Small intestine (tissue), 7 donors: ENCODE measurements at regions not wholly inside any gene's neighbourhood (a gene's known extent, or its start where the extent isn't known, plus 50 kb on each side); places are given as distances from the start of the nearest gene placed in this dataset.

Experiments
- DNase-seq, 2 donors: peaks; one replicate each; pipeline versions ENCODE4 v3.0.0 to v3.0.0-alpha.2; 2013
- FAIRE-seq: peaks from 2 replicates; lab custom pipeline; 2012; peaks lifted over from hg19 to GRCh38; lab: Jason Lieb, UNC
- H3K27ac ChIP-seq, 3 donors: one replicate each; pipeline ENCODE4 v1.5.1; 2013; ENCODE audit warnings: low read length in 2 of 3, mild to moderate bottlenecking in 2 of 3, control low read depth in 1 of 3, inconsistent platforms in 1 of 3, low read depth in 1 of 3, moderate library complexity in 1 of 3
- H3K27me3 ChIP-seq, 3 donors: one replicate each; pipeline ENCODE4 v1.6.1; 2013; ENCODE audit warnings: low read length in 3 of 3, inconsistent platforms in 1 of 3; ENCODE audit not compliant: control insufficient read depth in 3 of 3, insufficient read depth in 3 of 3
- H3K36me3 ChIP-seq, 3 donors: one replicate each; pipeline ENCODE4 v1.6.1; 2013; ENCODE audit warnings: low read length in 3 of 3, inconsistent platforms in 1 of 3, low read depth in 1 of 3, mild to moderate bottlenecking in 1 of 3, moderate library complexity in 1 of 3; ENCODE audit not compliant: control insufficient read depth in 3 of 3, insufficient read depth in 2 of 3
- H3K4me1 ChIP-seq, 3 donors: one replicate each; pipeline ENCODE4 v1.6.1; 2013; ENCODE audit warnings: low read length in 2 of 3, inconsistent platforms in 1 of 3, low read depth in 1 of 3, mild to moderate bottlenecking in 1 of 3, moderate library complexity in 1 of 3; ENCODE audit not compliant: control insufficient read depth in 3 of 3, insufficient read depth in 2 of 3
- H3K4me3 ChIP-seq, 3 donors: one replicate each; pipeline ENCODE4 v1.5.1; 2013; ENCODE audit warnings: low read length in 3 of 3, control low read depth in 1 of 3, inconsistent platforms in 1 of 3, low read depth in 1 of 3, mild to moderate bottlenecking in 1 of 3, moderate library complexity in 1 of 3
- H3K9me3 ChIP-seq, 2 donors: one replicate each; pipeline ENCODE4 v1.6.1; 2013; ENCODE audit warnings: low read depth in 1 of 2, low read length in 1 of 2; ENCODE audit not compliant: control insufficient read depth in 2 of 2, insufficient read depth in 1 of 2
- WGBS, 3 donors: extraction: QIAGEN DNeasy Blood & Tissue Kit; methylation state at CpG; one replicate each; pipeline ENCODE4 v1.1.7; 2013; 5-methylcytosine and 5-hydroxymethylcytosine counted together
- donor health status: healthy with polysubstance abuse.
- donor health status: control.
- donor health status: control.
- donor health status: Bipolar disorder and iron deficiency.
- donor health status: healthy.

DNA sequence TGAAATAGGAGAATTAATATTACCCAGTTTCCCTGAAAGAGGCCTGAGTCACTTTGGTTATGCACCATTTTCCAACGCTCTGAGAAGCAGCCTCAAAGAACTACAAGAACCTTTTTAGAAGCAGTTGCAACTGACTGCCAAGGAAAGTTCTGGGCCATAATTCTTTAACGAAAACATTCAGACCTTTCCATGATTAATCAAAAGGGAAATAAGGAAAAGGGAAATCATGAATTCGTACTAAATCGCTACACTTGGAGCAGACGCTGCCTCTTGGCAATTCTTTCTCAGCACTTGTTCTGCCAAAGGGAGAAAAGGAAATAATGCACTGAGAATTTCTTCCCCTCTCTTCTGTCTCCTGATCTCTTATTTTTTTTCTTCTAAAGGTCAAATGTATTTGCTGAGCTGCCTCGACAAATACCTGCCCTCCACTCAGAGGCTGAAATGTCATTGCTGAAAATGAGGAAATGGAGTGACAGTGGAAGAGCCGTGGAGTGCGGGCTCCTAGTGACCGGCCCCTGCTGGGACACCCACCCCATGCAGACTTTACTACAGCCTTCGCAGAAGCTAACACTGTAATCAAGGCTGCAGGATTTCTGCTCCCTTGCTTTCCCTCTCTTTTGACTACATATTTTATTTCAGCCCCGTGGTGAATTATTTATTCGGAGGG lies 67.9 kb upstream of the GALNT2 start:
- H3K4me3 ChIP-seq, result no peak overlapping the region
- WGBS, 3 donors, result 58 to 80% (median 77%) methylated on average over 12 of the region's 12 CpGs
- H3K27ac ChIP-seq, result no peak overlapping the region
- no peaks in the 10 kb centered on the region for H3K27me3 ChIP-seq
- H3K36me3 ChIP-seq, result no peaks in the 10 kb centered on the region
- DNase-seq (no peak), FAIRE-seq (no peak)
- no peaks in the 10 kb centered on the region for H3K4me1 ChIP-seq
- no peaks in the 10 kb centered on the region for H3K9me3 ChIP-seq

DNA sequence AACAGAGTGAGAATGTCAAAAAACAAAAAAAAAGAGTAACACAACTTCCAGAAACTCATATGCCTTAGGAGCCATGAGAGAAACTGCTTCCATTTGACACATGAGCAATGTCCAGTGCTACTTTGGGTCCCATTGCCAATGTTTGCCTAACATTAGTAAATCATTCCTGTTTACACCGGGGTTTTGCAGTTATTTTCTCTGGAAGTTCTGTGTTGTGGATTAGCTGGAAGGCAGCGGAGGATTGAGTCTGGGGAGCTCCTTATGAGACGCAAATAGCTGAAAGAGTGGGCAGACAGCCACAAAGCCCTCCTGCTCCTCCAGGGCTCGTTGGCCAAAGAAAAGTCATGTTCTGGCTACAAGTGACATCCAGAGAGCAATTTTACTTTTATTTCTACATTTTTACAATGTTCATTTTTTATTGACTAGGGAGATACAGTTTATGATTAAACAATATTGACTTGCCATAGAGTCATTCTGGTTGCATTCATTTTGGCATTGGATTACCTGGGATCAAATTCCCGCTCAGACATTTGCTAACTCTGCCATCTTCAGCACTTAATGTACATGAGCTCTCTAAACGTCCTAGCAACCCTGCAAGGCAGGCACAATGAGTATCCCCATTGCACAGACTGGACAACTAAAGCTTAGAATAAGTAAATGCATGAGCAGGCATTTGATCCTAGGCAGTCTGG lies 66.4 kb upstream of the GALNT2 start:
- no peak for FAIRE-seq
- Histone ChIP-seq H3K36me3 (no peaks in the 10 kb centered on the region), H3K4me3 (no peak overlapping the region), H3K9me3 (no peaks in the 10 kb centered on the region), H3K27me3 (no peaks in the 10 kb centered on the region), H3K27ac (no peak overlapping the region), H3K4me1 (no peaks in the 10 kb centered on the region)
- WGBS, 3 donors, result 66 to 71% (median 69%) methylated on average over 6 of the region's 6 CpGs
- no peak for DNase-seq

- no peak for DNase-seq
- Histone ChIP-seq H3K36me3 (no peaks in the 10 kb centered on the region), H3K27me3 (peaks cover 0 to 3% (median 0%) of the 10 kb centered on the region in 3 donors), H3K4me3 (no peak overlapping the region), H3K4me1 (no peaks in the 10 kb centered on the region), H3K9me3 (no peaks in the 10 kb centered on the region), H3K27ac (no peak overlapping the region)
- no peak for FAIRE-seq
- WGBS, 3 donors, result 69 to 77% (median 77%) methylated on average over 5 of the region's 5 CpGs
These were observed 64.8 kb upstream of the GALNT2 start for GRCh38 chr1:230002164-230002803.

DNA sequence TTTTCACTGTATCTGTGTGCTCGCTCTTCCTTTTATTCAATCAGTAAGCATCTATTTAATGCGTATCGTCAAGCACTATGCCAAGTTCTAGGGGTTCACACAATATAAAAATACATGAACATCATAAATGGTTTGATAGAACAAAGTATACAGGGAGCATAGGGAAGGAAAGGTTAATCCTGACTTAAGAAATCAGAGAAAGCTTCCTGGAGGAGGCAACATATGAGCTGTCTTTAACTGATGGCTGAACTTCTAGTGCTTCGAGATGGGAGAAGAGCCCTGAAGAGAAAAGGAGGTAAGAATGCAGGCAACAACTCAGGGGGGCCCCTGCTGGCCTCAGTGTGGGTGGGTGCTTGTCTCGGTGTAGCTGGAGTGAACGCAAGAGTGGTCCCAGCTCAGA lies 63.6 kb upstream of the GALNT2 start:
- DNase-seq (no peak), FAIRE-seq (no peak)
- no peaks in the 10 kb centered on the region for H3K4me1 ChIP-seq
- H3K9me3 ChIP-seq, result no peaks in the 10 kb centered on the region
- H3K36me3 ChIP-seq, result no peaks in the 10 kb centered on the region
- H3K27me3 ChIP-seq, result peaks cover 0 to 3% (median 0%) of the 10 kb centered on the region in 3 donors
- no peak overlapping the region for H3K4me3 ChIP-seq
- 92 to 94% (median 93%) methylated on average over 6 of the region's 6 CpGs for WGBS, 3 donors
- H3K27ac ChIP-seq, result no peak overlapping the region

- Histone ChIP-seq H3K9me3 (no peaks in the 10 kb centered on the region), H3K4me1 (no peaks in the 10 kb centered on the region), H3K4me3 (no peak overlapping the region), H3K27ac (no peak overlapping the region), H3K27me3 (peaks cover 0 to 3% (median 0%) of the 10 kb centered on the region in 3 donors), H3K36me3 (no peaks in the 10 kb centered on the region)
- DNase-seq (no peak), FAIRE-seq (no peak)
- 78 to 88% (median 80%) methylated on average over 7 to 8 of the region's 8 CpGs for WGBS, 3 donors
These were observed 62.0 kb upstream of the GALNT2 start for GRCh38 chr1:230005040-230005439.

GRCh38 chr1:230008721-230009120 lies 58.3 kb upstream of the GALNT2 start:
- Histone ChIP-seq H3K27me3 (peaks cover 0 to 3% (median 0%) of the 10 kb centered on the region in 3 donors), H3K27ac (no peak overlapping the region), H3K36me3 (no peaks in the 10 kb centered on the region), H3K9me3 (peaks cover 0 to 2% of the 10 kb centered on the region in 2 donors), H3K4me1 (no peaks in the 10 kb centered on the region), H3K4me3 (no peak overlapping the region)
- DNase-seq, result no peak
- FAIRE-seq, result no peak
- WGBS, 3 donors, result 74 to 86% (median 79%) methylated on average over 4 of the region's 4 CpGs

DNA sequence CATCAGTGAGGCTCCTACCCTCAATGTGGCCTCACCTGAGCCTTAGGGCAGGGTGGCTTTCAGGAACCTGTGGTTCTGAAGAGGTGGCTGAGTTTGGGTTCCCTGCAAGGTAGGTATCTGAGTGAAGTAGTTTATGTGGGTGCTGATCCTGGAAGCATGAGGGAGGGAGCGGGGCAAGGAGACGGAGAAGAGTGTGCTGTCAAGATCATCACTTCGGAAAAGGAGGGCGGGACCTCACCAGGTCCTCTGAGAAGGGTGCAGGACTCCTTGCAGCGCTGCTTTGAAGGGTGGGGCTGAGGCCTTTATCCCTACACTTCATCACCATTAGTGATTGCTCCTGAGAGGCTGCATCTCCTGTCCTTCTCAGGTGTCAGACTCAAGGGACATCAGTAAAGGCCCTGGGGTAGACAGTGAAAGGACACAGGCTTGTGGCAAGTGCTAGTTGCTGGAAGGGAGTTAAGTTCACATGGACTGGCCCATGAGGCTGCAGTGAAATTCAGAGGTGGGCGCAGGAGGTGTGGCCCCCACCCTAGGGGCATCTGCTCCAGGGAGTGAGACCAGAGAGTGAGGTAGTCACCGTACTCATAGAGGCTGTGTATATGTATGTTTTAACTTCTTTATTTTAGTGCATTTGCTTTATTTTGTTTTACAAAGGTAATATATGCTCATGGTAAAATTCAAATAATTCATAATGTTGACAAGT lies 57.3 kb upstream of the GALNT2 start:
- DNase-seq, result no peak
- Histone ChIP-seq H3K36me3 (no peaks in the 10 kb centered on the region), H3K9me3 (peaks cover 0 to 2% of the 10 kb centered on the region in 2 donors), H3K4me1 (no peaks in the 10 kb centered on the region), H3K27ac (no peak overlapping the region), H3K4me3 (no peak overlapping the region), H3K27me3 (peaks cover 0 to 3% (median 0%) of the 10 kb centered on the region in 3 donors)
- FAIRE-seq, result no peak
- WGBS, 3 donors, result 88 to 95% (median 90%) methylated on average over 7 of the region's 7 CpGs

DNA sequence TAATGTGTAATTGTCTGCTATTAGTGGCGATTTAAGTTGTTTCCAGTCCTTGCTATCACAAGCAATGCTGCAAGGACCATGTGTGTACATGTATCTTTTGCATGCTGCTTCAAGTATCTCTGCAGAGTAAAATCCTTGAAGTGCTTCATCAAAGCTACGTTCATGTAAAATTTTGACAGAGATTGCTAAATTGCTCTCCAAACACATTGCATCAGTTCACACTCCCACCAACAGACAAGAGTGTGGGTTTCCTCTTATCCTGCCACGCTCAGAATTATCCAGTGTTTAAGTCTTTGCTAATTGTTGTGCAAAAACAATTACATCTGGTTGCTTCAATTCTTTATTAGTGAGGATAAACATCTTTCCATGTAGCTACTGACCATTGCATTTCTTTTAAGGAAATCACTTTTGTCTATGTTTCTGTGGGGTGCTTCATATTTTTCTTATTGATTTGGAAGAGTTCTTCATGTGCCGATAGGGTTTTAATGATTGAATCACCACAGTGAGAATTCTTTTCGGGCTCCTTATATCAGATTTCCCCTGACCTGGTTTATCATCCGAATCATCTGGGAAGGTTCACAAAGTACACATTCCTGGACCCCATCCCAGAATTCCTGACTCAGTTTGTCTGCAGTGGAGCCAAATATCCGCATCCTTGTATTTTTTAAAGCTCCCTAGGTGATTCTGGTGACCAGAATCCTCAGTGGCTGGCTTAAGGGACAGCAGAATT lies 56.3 kb upstream of the GALNT2 start:
- Histone ChIP-seq H3K36me3 (no peaks in the 10 kb centered on the region), H3K4me3 (no peak overlapping the region), H3K9me3 (peaks cover 0 to 2% of the 10 kb centered on the region in 2 donors), H3K27me3 (peaks cover 0 to 3% (median 0%) of the 10 kb centered on the region in 3 donors), H3K27ac (no peak overlapping the region), H3K4me1 (no peaks in the 10 kb centered on the region)
- FAIRE-seq (no peak), DNase-seq (no peak)
- 81 to 91% (median 84%) methylated on average over 7 of the region's 7 CpGs for WGBS, 3 donors
